OCI-LY1 (cell line): ENCODE measurements at regions not wholly inside any gene's neighbourhood (a gene's known extent, or its start where the extent isn't known, plus 50 kb on each side); places are given as distances from the start of the nearest gene placed in this dataset.

Experiments
- H2AFZ ChIP-seq: fragments of 200-600 bp; sonication (generic), shearing (Covaris generic); 2 replicates; pipeline ENCODE4 v1.6.0; 2014; ENCODE audit warnings: antibody characterized with exemption, mild to moderate bottlenecking, low read length
- H3F3A ChIP-seq: fragments of 200-600 bp; sonication (generic), shearing (Covaris generic); 2 replicates; pipeline ENCODE4 v1.6.0; 2014; ENCODE audit warnings: mild to moderate bottlenecking, antibody characterized with exemption, low read length, moderate library complexity; ENCODE audit not compliant: insufficient read depth
- H3K27ac ChIP-seq: fragments of 200-600 bp; sonication (generic); 2 replicates; pipeline ENCODE4 v1.5.1; 2014; ENCODE audit warnings: low read length, mixed run types, mild to moderate bottlenecking, low read depth; ENCODE audit not compliant: poor library complexity, severe bottlenecking
- H3K27me3 ChIP-seq: fragments of 200-600 bp; sonication (generic); 2 replicates; pipeline ENCODE4 v1.6.0; 2014; ENCODE audit warnings: antibody characterized with exemption, mild to moderate bottlenecking, low read length, moderate library complexity; ENCODE audit not compliant: insufficient read depth
- H3K36me3 ChIP-seq: fragments of 200-600 bp; sonication (generic); 2 replicates; pipeline ENCODE4 v1.6.1; 2014; ENCODE audit warnings: mild to moderate bottlenecking, antibody characterized with exemption, low read length, moderate library complexity, mixed read lengths; ENCODE audit not compliant: insufficient read depth
- H3K4me1 ChIP-seq: fragments of 200-600 bp; sonication (generic); 2 replicates; pipeline ENCODE4 v1.5.1; 2014; ENCODE audit warnings: mild to moderate bottlenecking, low read length, moderate library complexity; ENCODE audit not compliant: insufficient read depth, severe bottlenecking
- H3K4me2 ChIP-seq: fragments of 200-600 bp; sonication (generic), shearing (Covaris generic); 2 replicates; pipeline ENCODE4 v1.6.1; 2014; ENCODE audit warnings: low read length
- H3K4me3 ChIP-seq: fragments of 200-600 bp; sonication (generic); 2 replicates; pipeline ENCODE4 v1.5.1; 2014; ENCODE audit warnings: low read length, low read depth, mild to moderate bottlenecking, mixed read lengths; ENCODE audit not compliant: poor library complexity, severe bottlenecking
- H3K79me2 ChIP-seq: fragments of 200-600 bp; shearing (Covaris generic); 2 replicates; pipeline ENCODE4 v1.6.1; 2016; ENCODE audit warnings: mixed run types, low read length, mixed read lengths; ENCODE audit not compliant: insufficient read depth
- H3K9ac ChIP-seq: fragments of 200-600 bp; sonication (generic), shearing (Covaris generic); 2 replicates; pipeline ENCODE4 v1.6.1; 2014; ENCODE audit warnings: mild to moderate bottlenecking, low read length, mixed read lengths
- H3K9me2 ChIP-seq: fragments of 200-600 bp; sonication (generic), shearing (Covaris generic); 2 replicates; pipeline ENCODE4 v1.6.1; 2014; ENCODE audit warnings: low read depth, mild to moderate bottlenecking, low read length, mixed read lengths
- H3K9me3 ChIP-seq: fragments of 200-600 bp; shearing (Covaris generic); 2 replicates; pipeline ENCODE4 v1.6.1; 2014; ENCODE audit warnings: low read length, mixed read lengths
- H4K20me1 ChIP-seq: fragments of 200-600 bp; sonication (generic), shearing (Covaris generic); 2 replicates; pipeline ENCODE4 v1.6.0; 2016; ENCODE audit warnings: mild to moderate bottlenecking, low read length; ENCODE audit not compliant: insufficient read depth
- EZH2 ChIP-seq: fragments of 200-600 bp; sonication (generic), shearing (Covaris generic); IDR thresholded peaks from 2 replicates; pipeline ENCODE4 v1.8.0; 2017; ENCODE audit warnings: borderline replicate concordance, mixed run types, mild to moderate bottlenecking, antibody characterized with exemption, low read length, moderate library complexity, mixed read lengths
- TF ChIP-seq, protein P1 (sequence below): fragments of 200-600 bp; sonication (generic), shearing (Covaris generic); IDR thresholded peaks from 2 replicates; pipeline ENCODE4 v1.5.1; 2017; ENCODE audit warnings: mild to moderate bottlenecking, antibody characterized with exemption, low read length, moderate library complexity, mixed read lengths

DNA sequence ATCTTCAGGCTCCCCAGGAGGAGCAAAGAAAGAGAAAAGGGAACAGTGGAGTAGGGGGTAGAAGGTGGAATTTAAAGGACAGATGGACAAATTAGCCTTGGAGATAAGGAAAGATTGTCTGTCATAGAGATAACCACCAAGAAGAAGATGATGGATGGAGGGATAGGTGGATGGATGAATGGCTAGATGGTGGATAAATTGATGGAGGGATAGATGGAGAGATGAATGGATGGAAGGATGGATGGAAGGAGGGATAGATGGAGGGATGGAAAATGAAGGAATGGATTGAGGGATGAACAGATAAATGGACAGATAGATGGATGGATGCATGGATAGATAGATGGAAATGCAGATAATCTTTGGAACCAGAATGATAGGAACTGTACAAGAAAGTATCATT lies 102.8 kb downstream of the TNFAIP3 start:
- H2AFZ ChIP-seq, result no peak overlapping the region
- TF ChIP-seq EZH2, result no peak
- TF ChIP-seq, protein P1, sequence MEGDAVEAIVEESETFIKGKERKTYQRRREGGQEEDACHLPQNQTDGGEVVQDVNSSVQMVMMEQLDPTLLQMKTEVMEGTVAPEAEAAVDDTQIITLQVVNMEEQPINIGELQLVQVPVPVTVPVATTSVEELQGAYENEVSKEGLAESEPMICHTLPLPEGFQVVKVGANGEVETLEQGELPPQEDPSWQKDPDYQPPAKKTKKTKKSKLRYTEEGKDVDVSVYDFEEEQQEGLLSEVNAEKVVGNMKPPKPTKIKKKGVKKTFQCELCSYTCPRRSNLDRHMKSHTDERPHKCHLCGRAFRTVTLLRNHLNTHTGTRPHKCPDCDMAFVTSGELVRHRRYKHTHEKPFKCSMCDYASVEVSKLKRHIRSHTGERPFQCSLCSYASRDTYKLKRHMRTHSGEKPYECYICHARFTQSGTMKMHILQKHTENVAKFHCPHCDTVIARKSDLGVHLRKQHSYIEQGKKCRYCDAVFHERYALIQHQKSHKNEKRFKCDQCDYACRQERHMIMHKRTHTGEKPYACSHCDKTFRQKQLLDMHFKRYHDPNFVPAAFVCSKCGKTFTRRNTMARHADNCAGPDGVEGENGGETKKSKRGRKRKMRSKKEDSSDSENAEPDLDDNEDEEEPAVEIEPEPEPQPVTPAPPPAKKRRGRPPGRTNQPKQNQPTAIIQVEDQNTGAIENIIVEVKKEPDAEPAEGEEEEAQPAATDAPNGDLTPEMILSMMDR, result no peak
- H3K9me3 ChIP-seq, result no peaks in the 10 kb centered on the region
- H3K4me1 ChIP-seq, result no peaks in the 10 kb centered on the region
- H3F3A ChIP-seq, result no peaks in the 10 kb centered on the region
- H4K20me1 ChIP-seq, result no peaks in the 10 kb centered on the region
- no peaks in the 10 kb centered on the region for H3K27me3 ChIP-seq
- no peak overlapping the region for H3K4me3 ChIP-seq
- no peak overlapping the region for H3K4me2 ChIP-seq
- no peaks in the 10 kb centered on the region for H3K36me3 ChIP-seq
- H3K9me2 ChIP-seq, result no peaks in the 10 kb centered on the region
- H3K9ac ChIP-seq, result no peak overlapping the region
- H3K79me2 ChIP-seq, result no peaks in the 10 kb centered on the region
- no peak overlapping the region for H3K27ac ChIP-seq

DNA sequence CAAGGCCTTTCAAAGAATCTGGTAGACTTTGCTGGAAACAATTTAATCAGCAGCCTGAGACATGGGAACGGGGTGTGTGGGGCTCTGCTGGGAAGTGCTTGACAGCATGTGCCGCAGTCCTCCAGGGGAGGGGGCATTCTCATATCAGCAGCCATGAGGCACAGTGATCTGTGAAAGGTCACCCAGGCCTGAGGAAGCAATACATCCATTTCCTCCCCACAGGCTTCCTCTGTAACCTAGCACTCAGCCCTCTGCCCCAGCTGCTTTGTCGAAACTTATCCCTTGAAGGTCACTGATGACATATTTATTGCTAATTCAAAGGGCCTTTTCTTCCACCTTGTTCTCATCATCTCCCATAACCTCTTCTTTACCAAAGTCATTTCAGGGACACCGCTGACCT lies 103.3 kb downstream of the TNFAIP3 start:
- no peaks in the 10 kb centered on the region for H3K36me3 ChIP-seq

DNA sequence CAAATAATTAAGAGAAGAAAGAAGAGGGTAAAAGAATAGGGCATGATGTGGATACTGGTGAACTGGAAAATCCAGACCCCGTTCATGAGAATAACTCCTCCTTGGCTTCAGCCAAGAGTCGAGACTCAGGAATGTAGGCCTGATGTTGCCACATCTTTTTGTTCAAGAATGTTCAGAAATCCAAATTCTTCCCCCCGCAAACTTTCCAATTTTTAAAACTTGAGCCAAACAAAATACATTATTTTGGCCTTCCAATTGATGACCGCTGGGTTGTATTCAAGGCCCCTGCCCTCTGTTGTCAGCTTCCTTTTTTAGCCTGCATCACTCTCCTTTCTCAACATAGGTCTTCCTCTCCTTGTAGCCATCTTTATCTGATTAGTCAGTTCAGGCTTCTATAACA lies 106.1 kb downstream of the TNFAIP3 start:
- H2AFZ ChIP-seq, result no peak overlapping the region
- H3K36me3 ChIP-seq, result no peaks in the 10 kb centered on the region
- H3K9ac ChIP-seq, result no peak overlapping the region
- H3K9me3 ChIP-seq, result no peaks in the 10 kb centered on the region
- H3K27me3 ChIP-seq, result no peaks in the 10 kb centered on the region
- H3K9me2 ChIP-seq, result no peaks in the 10 kb centered on the region
- TF ChIP-seq, protein P1, result no peak
- no peak for TF ChIP-seq EZH2
- no peak overlapping the region for H3K27ac ChIP-seq
- no peaks in the 10 kb centered on the region for H4K20me1 ChIP-seq
- no peak overlapping the region for H3K4me2 ChIP-seq
- H3K4me3 ChIP-seq, result no peak overlapping the region
- H3K79me2 ChIP-seq, result no peaks in the 10 kb centered on the region
- no peaks in the 10 kb centered on the region for H3F3A ChIP-seq
- H3K4me1 ChIP-seq, result no peaks in the 10 kb centered on the region

More for the DNA sequence above, 103.3 kb downstream of the TNFAIP3 start:
- no peaks in the 10 kb centered on the region for H3F3A ChIP-seq
- H3K9ac ChIP-seq, result no peak overlapping the region
- no peak overlapping the region for H3K27ac ChIP-seq
- no peaks in the 10 kb centered on the region for H3K4me1 ChIP-seq
- H3K79me2 ChIP-seq, result no peaks in the 10 kb centered on the region
- TF ChIP-seq EZH2, result no peak
- TF ChIP-seq, protein P1, result no peak
- no peaks in the 10 kb centered on the region for H4K20me1 ChIP-seq
- H3K4me3 ChIP-seq, result no peak overlapping the region
- no peak overlapping the region for H2AFZ ChIP-seq
- no peak overlapping the region for H3K4me2 ChIP-seq
- no peaks in the 10 kb centered on the region for H3K9me2 ChIP-seq
- no peaks in the 10 kb centered on the region for H3K27me3 ChIP-seq
- H3K9me3 ChIP-seq, result no peaks in the 10 kb centered on the region
